ENCODE measurements at regions not wholly inside any gene's neighbourhood (a gene's known extent, or its start where the extent isn't known, plus 50 kb on each side); places are given as distances from the start of the nearest gene placed in this dataset.

DNA sequence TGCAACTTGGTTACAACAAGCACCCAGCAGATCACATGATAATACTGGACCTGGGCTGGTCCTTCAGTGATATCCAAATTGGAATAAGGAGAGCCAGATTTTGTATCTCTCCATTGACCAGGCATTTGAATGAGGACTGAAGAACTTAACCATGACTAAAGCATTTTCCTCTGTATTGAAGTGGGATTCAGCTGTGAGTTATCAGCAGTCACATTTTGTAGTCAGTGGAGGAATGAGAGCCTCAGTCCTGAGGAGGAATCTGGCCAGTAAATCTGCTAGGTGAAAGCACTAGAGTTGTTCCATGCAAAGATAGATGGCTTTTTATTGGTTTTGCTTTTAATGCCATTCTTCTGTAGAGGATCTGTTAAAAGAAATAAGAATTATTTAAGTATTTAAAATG, 1506.0 kb downstream of the PCDH7 start:
- no peak overlapping the region for H2BK5ac ChIP-seq (ENCODE audit: low read depth, low read length)
- H4K5ac ChIP-seq (ENCODE audit: insufficient read length, low read depth, low read length): no peak overlapping the region
- no peaks in the 10 kb centered on the region for H3K79me2 ChIP-seq (ENCODE audit: control insufficient read depth in 1 of 2, insufficient read depth in 2 of 2, low read length in 2 of 2)
- no peak overlapping the region for H4K8ac ChIP-seq (ENCODE audit: extremely low read depth, insufficient read depth, low read length)
- no peak overlapping the region for H3K23ac ChIP-seq (ENCODE audit: insufficient read length)
- H3K56ac ChIP-seq (replicated peaks; ENCODE audit: insufficient read length, low read depth, low read length): no peak overlapping the region
- H3K36me3 ChIP-seq (ENCODE audit: control insufficient read depth in 2 of 4, insufficient read depth in 4 of 4, low read length in 3 of 4): no peaks in the 10 kb centered on the region
- H3K9ac ChIP-seq (replicated peaks in 1 of 4; ENCODE audit: extremely low read depth in 1 of 4, low read depth in 3 of 4, low read length in 3 of 4): no peak overlapping the region
- DNase-seq (ENCODE audit: low read depth in 1 of 2, low spot score in 2 of 2) (no peak), FAIRE-seq (no peak)
- H3K4me1 ChIP-seq (replicated peaks in 1 of 4; ENCODE audit: control insufficient read depth in 3 of 4, insufficient read depth in 4 of 4, low read length in 3 of 4): no peaks in the 10 kb centered on the region
- TF ChIP-seq EP300 (IDR thresholded peaks at IDR 0.05; ENCODE audit: borderline replicate concordance in 1 of 2, low read depth in 2 of 2, low read length in 2 of 2) (no peak), SUZ12 (IDR thresholded peaks at IDR 0.05; ENCODE audit: low read length) (no peak), RXRA (IDR thresholded peaks at IDR 0.05; ENCODE audit: insufficient read depth, low read depth, low read length) (no peak), NANOG (IDR thresholded peaks at IDR 0.05; ENCODE audit: insufficient read depth, low read depth, low read length, poor library complexity, severe bottlenecking) (no peak), GABPA (IDR thresholded peaks at IDR 0.05; ENCODE audit: borderline replicate concordance, insufficient read depth, low read length) (no peak), SRF (IDR thresholded peaks at IDR 0.05; ENCODE audit: low read depth, low read length) (no peak), TBP (IDR thresholded peaks at IDR 0.05; ENCODE audit: low read depth, low read length) (no peak), SAP30 (IDR thresholded peaks at IDR 0.05; ENCODE audit: insufficient read depth, insufficient replicate concordance, low read length) (no peak), JUN (IDR thresholded peaks at IDR 0.05; ENCODE audit: low read depth, low read length) (no peak), JUND (IDR thresholded peaks at IDR 0.05; ENCODE audit: low read length) (no peak), SP2 (IDR thresholded peaks at IDR 0.05; ENCODE audit: low read length) (no peak), KDM1A (IDR thresholded peaks at IDR 0.05; ENCODE audit: borderline replicate concordance, low read length) (no peak), CREB1 (IDR thresholded peaks at IDR 0.05) (no peak)
- TF ChIP-seq, protein P1, sequence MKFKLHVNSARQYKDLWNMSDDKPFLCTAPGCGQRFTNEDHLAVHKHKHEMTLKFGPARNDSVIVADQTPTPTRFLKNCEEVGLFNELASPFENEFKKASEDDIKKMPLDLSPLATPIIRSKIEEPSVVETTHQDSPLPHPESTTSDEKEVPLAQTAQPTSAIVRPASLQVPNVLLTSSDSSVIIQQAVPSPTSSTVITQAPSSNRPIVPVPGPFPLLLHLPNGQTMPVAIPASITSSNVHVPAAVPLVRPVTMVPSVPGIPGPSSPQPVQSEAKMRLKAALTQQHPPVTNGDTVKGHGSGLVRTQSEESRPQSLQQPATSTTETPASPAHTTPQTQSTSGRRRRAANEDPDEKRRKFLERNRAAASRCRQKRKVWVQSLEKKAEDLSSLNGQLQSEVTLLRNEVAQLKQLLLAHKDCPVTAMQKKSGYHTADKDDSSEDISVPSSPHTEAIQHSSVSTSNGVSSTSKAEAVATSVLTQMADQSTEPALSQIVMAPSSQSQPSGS (IDR thresholded peaks at IDR 0.05; ENCODE audit: low read length): no peak
- H2AFZ ChIP-seq (ENCODE audit: low read length): peak overlapping the region; percentile 49; the same call in 1 of the 2 replicates
- H3K18ac ChIP-seq (ENCODE audit: extremely low read depth, low read length): no peak overlapping the region
- H3K14ac ChIP-seq (ENCODE audit: insufficient read length): no peak overlapping the region
- no peak overlapping the region for H3K4ac ChIP-seq (replicated peaks; ENCODE audit: insufficient read length, low read depth, low read length)
- no peak overlapping the region for H2BK12ac ChIP-seq (ENCODE audit: low read depth, low read length)
- no peak overlapping the region for H3K4me3 ChIP-seq (ENCODE audit: extremely low read depth in 1 of 4, insufficient read depth in 2 of 4, low read depth in 3 of 4, low read length in 4 of 4)
- H2BK20ac ChIP-seq (ENCODE audit: low read length): no peak overlapping the region
- no peak overlapping the region for H3K27ac ChIP-seq (ENCODE audit: low read depth, low read length)
- no peak overlapping the region for H2BK120ac ChIP-seq (replicated peaks; ENCODE audit: low read depth, low read length)
- H3K79me1 ChIP-seq (ENCODE audit: low read depth, low read length): no peaks in the 10 kb centered on the region
- no peaks in the 10 kb centered on the region for H4K20me1 ChIP-seq (replicated peaks in 1 of 2; ENCODE audit: control insufficient read depth in 1 of 2, insufficient read depth in 2 of 2, low read length in 2 of 2)
- no peaks in the 10 kb centered on the region for H3K27me3 ChIP-seq (replicated peaks in 1 of 4; ENCODE audit: control insufficient read depth in 3 of 4, extremely low read depth in 1 of 4, insufficient read depth in 3 of 4, low read length in 3 of 4)
- H3K9me3 ChIP-seq (ENCODE audit: insufficient read depth in 2 of 2, low read depth in 1 of 2, low read length in 1 of 2): no peaks in the 10 kb centered on the region
- H4K91ac ChIP-seq (replicated peaks; ENCODE audit: insufficient read length, low read length): no peak overlapping the region
- CTCF ChIA-PET (ENCODE audit: partially characterized antibody): interaction anchor here (1.7 kb wide), 1 partner anchor 10 kb away, joined by 5 read pairs; no protein-coding TSS in a partner anchor
- no peak overlapping the region for H2AK5ac ChIP-seq (ENCODE audit: low read depth, low read length)
- no peaks in the 10 kb centered on the region for H3K23me2 ChIP-seq (ENCODE audit: low read depth, low read length)
- POLR2A ChIA-PET (ENCODE audit: partially characterized antibody): no interaction called here
- H2BK15ac ChIP-seq (ENCODE audit: low read length): no peak overlapping the region
- H3K4me2 ChIP-seq (ENCODE audit: insufficient read depth in 1 of 2, low read depth in 2 of 2, low read length in 2 of 2): no peak overlapping the region
